GM12878 (cell line): ENCODE measurements at regions not wholly inside any gene's neighbourhood (a gene's known extent, or its start where the extent isn't known, plus 50 kb on each side); places are given as distances from the start of the nearest gene placed in this dataset.

ENCODE experiments used
- ATAC-seq: fragments of 200-7000 bp; cut with Tn5 transposase; 3 replicates; pipeline ENCODE4 v1.9.1; 2020; ENCODE audit warnings: mild to moderate bottlenecking, moderate library complexity
- BruUV-seq: library from RNA; stranded (reverse); fragments of 400-500 nt; replicated peaks from 2 replicates; lab custom pipeline; 2021; lab: Mats Ljungman, UMichigan
- CTCF ChIA-PET: fragments of 300-600 bp; sonication (Branson Sonifier 250); formaldehyde crosslinking; extraction: SDS; loops from one replicate; lab custom pipeline; 2021; ENCODE audit warnings: inconsistent platforms; lab: Yijun Ruan, JAX
- POLR2A ChIA-PET: fragments of 350-600 bp; formaldehyde crosslinking; extraction: SDS; loops from one replicate; lab custom pipeline; 2021; ENCODE audit warnings: inconsistent platforms; lab: Charles Lee
- RAD21 ChIA-PET: fragments of 300-600 bp; sonication (Branson Sonifier 250); formaldehyde crosslinking; loops from one replicate; lab custom pipeline; 2023; ENCODE audit warnings: antibody characterized with exemption; ENCODE audit not compliant: unreplicated experiment; lab: Charles Lee
- SMC1A ChIA-PET: fragments of 300-600 bp; sonication (Branson Sonifier 250); formaldehyde crosslinking; loops from one replicate; lab custom pipeline; 2023; ENCODE audit not compliant: unreplicated experiment, uncharacterized antibody; lab: Charles Lee
- DNase-seq: peaks from one replicate; pipeline ENCODE4 v3.0.0-alpha.2; 2011; ENCODE audit warnings: low read depth, low spot score
- FAIRE-seq: peaks from 3 replicates; lab custom pipeline; 2011; peaks lifted over from hg19 to GRCh38; lab: Jason Lieb, UNC
- H2AFZ ChIP-seq: 2 replicates; pipeline ENCODE4 v1.6.0; 2011; ENCODE audit warnings: low read depth, low read length, control low read depth; ENCODE audit not compliant: control insufficient read depth
- H3K27ac ChIP-seq: 2 replicates; pipeline ENCODE4 v1.5.1; 2011; ENCODE audit warnings: control low read depth; ENCODE audit not compliant: control insufficient read depth, insufficient read depth
- H3K27me3 ChIP-seq, 2 experiments: replicated peaks in 1 of 2; 2 replicates each; pipeline versions ENCODE4 v1.6.0 to v1.6.1; 2011; ENCODE audit warnings: low read length in 1 of 2; ENCODE audit not compliant: control insufficient read depth in 2 of 2, insufficient read depth in 2 of 2
- H3K36me3 ChIP-seq, 2 experiments: 2 replicates each; pipeline ENCODE4 v1.5.1; 2011; ENCODE audit warnings: low read length in 1 of 2; ENCODE audit not compliant: control insufficient read depth in 2 of 2, insufficient read depth in 2 of 2
- H3K4me1 ChIP-seq: 2 replicates; pipeline ENCODE4 v1.6.1; 2011; ENCODE audit warnings: mild to moderate bottlenecking, low read length, moderate library complexity, mixed read lengths; ENCODE audit not compliant: control insufficient read depth, insufficient read depth
- H3K4me2 ChIP-seq: 2 replicates; pipeline ENCODE4 v1.6.0; 2011; ENCODE audit warnings: control low read depth; ENCODE audit not compliant: control insufficient read depth, insufficient read depth
- H3K4me3 ChIP-seq: fragments of 200-600 bp; sonication (generic); 2 replicates; pipeline ENCODE4 v1.5.1; 2016
- H3K79me2 ChIP-seq: 2 replicates; pipeline ENCODE4 v1.6.0; 2011; ENCODE audit warnings: low read length; ENCODE audit not compliant: control insufficient read depth, insufficient read depth
- H3K9ac ChIP-seq: 2 replicates; pipeline ENCODE4 v1.8.0; 2011; ENCODE audit warnings: low read length, control low read depth, mixed read lengths; ENCODE audit not compliant: control insufficient read depth, insufficient read depth
- H3K9me3 ChIP-seq: replicated peaks from 3 replicates; pipeline ENCODE4 v1.5.1; 2011; ENCODE audit warnings: mild to moderate bottlenecking, low read length; ENCODE audit not compliant: control insufficient read depth, insufficient read depth
- H4K20me1 ChIP-seq: 2 replicates; pipeline ENCODE4 v1.6.0; 2011; ENCODE audit not compliant: control insufficient read depth, insufficient read depth
- CEBPB ChIP-seq, 2 experiments: fragments of 150-350 bp in 1 of 2; IDR thresholded peaks; 2 replicates each; pipeline ENCODE4 v1.6.1; 2012 to 2014; ENCODE audit warnings: low read depth in 2 of 2, low read length in 2 of 2, borderline replicate concordance in 1 of 2, inconsistent platforms in 1 of 2
- CHD2 ChIP-seq: IDR thresholded peaks from 2 replicates; pipeline ENCODE4 v1.6.1; 2011; ENCODE audit warnings: low read depth, low read length, improper control_type of control experiment, borderline replicate concordance
- CREB1 ChIP-seq: IDR thresholded peaks from 2 replicates; pipeline ENCODE4 v1.6.1; 2012; ENCODE audit warnings: low read depth, mild to moderate bottlenecking, inconsistent platforms
- DPF2 ChIP-seq: fragments of 450-650 bp; IDR thresholded peaks from 2 replicates; pipeline ENCODE4 v1.6.1; 2017; ENCODE audit warnings: mild to moderate bottlenecking
- EP300 ChIP-seq, 2 experiments: fragments of 150-350 bp in 1 of 2; IDR thresholded peaks; 2 replicates each; pipeline ENCODE4 v1.6.1; 2011 to 2012; ENCODE audit warnings: low read depth in 2 of 2, low read length in 2 of 2, borderline replicate concordance in 1 of 2, improper control_type of control experiment in 1 of 2, inconsistent platforms in 1 of 2; ENCODE audit not compliant: control insufficient read depth in 1 of 2
- ESRRA ChIP-seq: IDR thresholded peaks from 2 replicates; pipeline ENCODE4 v1.6.1; 2012; ENCODE audit warnings: mild to moderate bottlenecking, low read length, improper control_type of control experiment
- EZH2 ChIP-seq: IDR thresholded peaks from 2 replicates; pipeline ENCODE4 v1.6.1; 2012; ENCODE audit warnings: low read depth, mild to moderate bottlenecking, control low read depth, inconsistent platforms, low read length, borderline replicate concordance; ENCODE audit not compliant: control insufficient read depth
- FOXK2 ChIP-seq: fragments of 450-650 bp; IDR thresholded peaks from 2 replicates; pipeline ENCODE4 v1.6.1; 2017; ENCODE audit warnings: mild to moderate bottlenecking, moderate library complexity
- GATAD2B ChIP-seq: fragments of 450-650 bp; conservative IDR thresholded peaks from 2 replicates; pipeline ENCODE4 v1.6.1; 2017; ENCODE audit warnings: low read depth, mild to moderate bottlenecking, moderate library complexity
- HDGF ChIP-seq: fragments of 450-650 bp; IDR thresholded peaks from 2 replicates; pipeline ENCODE4 v1.6.1; 2016; ENCODE audit warnings: antibody characterized with exemption
- IKZF2 ChIP-seq, 2 experiments: fragments of 450-650 bp; IDR thresholded peaks; 2 replicates each; pipeline ENCODE4 v1.6.1; 2017; ENCODE audit warnings: mild to moderate bottlenecking in 2 of 2, moderate library complexity in 2 of 2
- IRF4 ChIP-seq: IDR thresholded peaks from 2 replicates; pipeline ENCODE4 v1.6.1; 2011; ENCODE audit warnings: low read depth, low read length
- MEF2B ChIP-seq: fragments of 450-650 bp; IDR thresholded peaks from 2 replicates; pipeline ENCODE4 v1.6.1; 2018; ENCODE audit warnings: mild to moderate bottlenecking, moderate library complexity; ENCODE audit not compliant: partially characterized antibody, poor library complexity, severe bottlenecking
- MTA3 ChIP-seq: IDR thresholded peaks from 2 replicates; pipeline ENCODE4 v1.6.1; 2012; ENCODE audit warnings: low read length, inconsistent platforms, borderline replicate concordance
- NBN ChIP-seq: fragments of 450-650 bp; IDR thresholded peaks from 2 replicates; pipeline ENCODE4 v1.6.1; 2016
- NFIC ChIP-seq: IDR thresholded peaks from 2 replicates; pipeline ENCODE4 v1.6.1; 2012; ENCODE audit warnings: low read depth, mild to moderate bottlenecking, inconsistent platforms, low read length, moderate library complexity
- NR2F1 ChIP-seq: fragments of 450-650 bp; conservative IDR thresholded peaks from 2 replicates; pipeline ENCODE4 v1.6.1; 2017; ENCODE audit warnings: mild to moderate bottlenecking
- RCOR1 ChIP-seq: conservative IDR thresholded peaks from 2 replicates; pipeline ENCODE4 v1.6.1; 2012; ENCODE audit warnings: low read depth, low read length, improper control_type of control experiment
- SPI1 ChIP-seq: IDR thresholded peaks from 2 replicates; pipeline ENCODE4 v1.6.1; 2011; ENCODE audit warnings: low read depth, mild to moderate bottlenecking, low read length, moderate library complexity, borderline replicate concordance; ENCODE audit not compliant: insufficient read depth
- SREBF2 ChIP-seq: IDR thresholded peaks from 2 replicates; pipeline ENCODE4 v1.6.1; 2012; ENCODE audit warnings: mild to moderate bottlenecking, low read length
- STAT1 ChIP-seq: fragments of 450-650 bp; conservative IDR thresholded peaks from 2 replicates; pipeline ENCODE4 v1.6.1; 2014; ENCODE audit warnings: antibody characterized with exemption, mild to moderate bottlenecking
- ZSCAN29 ChIP-seq: fragments of 450-650 bp; IDR thresholded peaks from 2 replicates; pipeline ENCODE4 v1.6.1; 2017; ENCODE audit warnings: mild to moderate bottlenecking, moderate library complexity
- WGBS: methylation state at CpG from one replicate; pipeline ENCODE4 v1.1.6; 2016; ENCODE audit warnings: low lambda C conversion rate; ENCODE audit not compliant: insufficient replicate concordance, insufficient coverage; ENCODE audit errors: missing lambda C conversion rate; 5-methylcytosine and 5-hydroxymethylcytosine counted together
- in situ Hi-C: fragments of 300-500 bp; cut with MboI; formaldehyde crosslinking; loops from 9 replicates; pipeline ENCODE4 v1.14.3; 2018; ENCODE audit warnings: mixed read lengths
- intact Hi-C: fragments of 100-400 bp; cut with micrococcal nuclease; formaldehyde crosslinking; loops from one replicate; pipeline ENCODE4 v1.14.2; 2022; ENCODE audit not compliant: unreplicated experiment
- TF ChIP-seq, protein P1 (sequence below): IDR thresholded peaks from 2 replicates; pipeline ENCODE4 v1.6.1; 2012; ENCODE audit warnings: low read depth, low read length, improper control_type of control experiment

DNA sequence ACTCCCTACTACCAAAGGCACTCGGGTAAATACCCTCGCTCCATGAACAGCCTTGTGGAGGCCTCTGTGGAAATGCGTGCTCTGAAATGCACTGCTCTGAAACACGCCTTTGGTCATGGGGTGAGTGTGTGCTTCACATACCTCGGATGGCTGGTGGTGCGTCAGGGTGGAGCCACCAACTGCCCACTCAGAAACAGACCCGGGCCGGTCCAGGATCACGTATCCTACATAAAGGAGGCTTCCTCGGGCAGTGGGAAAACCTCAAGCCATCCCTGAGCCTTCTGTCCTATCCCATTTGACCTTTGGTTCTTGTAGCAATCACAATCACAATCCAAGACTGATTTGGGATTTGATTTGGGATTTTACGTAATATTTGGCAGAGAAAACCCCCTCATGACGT, 53.5 kb upstream of the ZNF516 start:
- 65% methylated on average over 12 of the region's 12 CpGs for WGBS
- ATAC-seq = no peak
- no peak overlapping the region for H3K9ac ChIP-seq

GRCh38 chr18:76547296-76547695, 52.3 kb upstream of the ZNF516 start:
- intact Hi-C loops = no loop called here

More for the DNA sequence above, 53.5 kb upstream of the ZNF516 start:
- RAD21 ChIA-PET = no interaction called here
- SMC1A ChIA-PET = no interaction called here
- no peak overlapping the region for H3K4me3 ChIP-seq
- H3K79me2 ChIP-seq = no peaks in the 10 kb centered on the region
- H3K27ac ChIP-seq = no peak overlapping the region
- intact Hi-C loops (no loop called here), in situ Hi-C loops (no loop called here)
- no peaks in the 10 kb centered on the region for H4K20me1 ChIP-seq
- H3K4me1 ChIP-seq = no peaks in the 10 kb centered on the region
- no peaks in the 10 kb centered on the region for H3K27me3 ChIP-seq
- H3K36me3 ChIP-seq = no peaks in the 10 kb centered on the region
- no peak for TF ChIP-seq CEBPB (IDR thresholded peaks at IDR 0.05; ENCODE audit: borderline replicate concordance in 1 of 2, low read depth in 2 of 2, low read length in 2 of 2)
- TF ChIP-seq ZSCAN29 = no peak
- no peak for TF ChIP-seq EP300 (IDR thresholded peaks at IDR 0.05; ENCODE audit: borderline replicate concordance in 1 of 2, control insufficient read depth in 1 of 2, low read depth in 2 of 2, low read length in 2 of 2)
- TF ChIP-seq MEF2B = no peak
- no peak for TF ChIP-seq FOXK2
- TF ChIP-seq MTA3 = no peak
- no TSS peak for BruUV-seq
- no peaks in the 10 kb centered on the region for H3K9me3 ChIP-seq
- CTCF ChIA-PET = no interaction called here
- H3K4me2 ChIP-seq = no peak overlapping the region
- H2AFZ ChIP-seq = no peak overlapping the region
- DNase-seq (no peak), FAIRE-seq (no peak)
- POLR2A ChIA-PET = no interaction called here

More at GRCh38 chr18:76547296-76547695, 52.3 kb upstream of the ZNF516 start:
- BruUV-seq = no TSS peak
- ChIA-PET POLR2A (no interaction called here), CTCF (no interaction called here), SMC1A (no interaction called here), RAD21 (no interaction called here)
- Histone ChIP-seq H3K79me2 (no peaks in the 10 kb centered on the region), H4K20me1 (no peaks in the 10 kb centered on the region), H3K4me3 (no peak overlapping the region), H3K9ac (no peak overlapping the region), H3K27me3 (no peaks in the 10 kb centered on the region), H2AFZ (no peak overlapping the region), H3K36me3 (no peaks in the 10 kb centered on the region), H3K4me2 (no peak overlapping the region), H3K27ac (no peak overlapping the region), H3K4me1 (no peaks in the 10 kb centered on the region), H3K9me3 (no peaks in the 10 kb centered on the region)
- ATAC-seq (no peak), DNase-seq (no peak), FAIRE-seq (no peak)
- in situ Hi-C loops = no loop called here
- WGBS = 69% methylated on average over 11 of the region's 11 CpGs
- TF ChIP-seq DPF2 (no peak), CEBPB (IDR thresholded peaks at IDR 0.05; ENCODE audit: borderline replicate concordance in 1 of 2, low read depth in 2 of 2, low read length in 2 of 2) (no peak), NR2F1 (no peak), ESRRA (no peak), SREBF2 (no peak), NBN (no peak), SPI1 (no peak), CHD2 (no peak), RCOR1 (no peak), HDGF (no peak), GATAD2B (no peak), NFIC (no peak), IKZF2 (IDR thresholded peaks at IDR 0.05) (no peak), CREB1 (no peak), IRF4 (no peak), STAT1 (no peak), EZH2 (no peak)
- TF ChIP-seq, protein P1, sequence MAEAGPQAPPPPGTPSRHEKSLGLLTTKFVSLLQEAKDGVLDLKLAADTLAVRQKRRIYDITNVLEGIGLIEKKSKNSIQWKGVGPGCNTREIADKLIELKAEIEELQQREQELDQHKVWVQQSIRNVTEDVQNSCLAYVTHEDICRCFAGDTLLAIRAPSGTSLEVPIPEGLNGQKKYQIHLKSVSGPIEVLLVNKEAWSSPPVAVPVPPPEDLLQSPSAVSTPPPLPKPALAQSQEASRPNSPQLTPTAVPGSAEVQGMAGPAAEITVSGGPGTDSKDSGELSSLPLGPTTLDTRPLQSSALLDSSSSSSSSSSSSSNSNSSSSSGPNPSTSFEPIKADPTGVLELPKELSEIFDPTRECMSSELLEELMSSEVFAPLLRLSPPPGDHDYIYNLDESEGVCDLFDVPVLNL = no peak
